ENCODE measurements at regions not wholly inside any gene's neighbourhood (a gene's known extent, or its start where the extent isn't known, plus 50 kb on each side); places are given as distances from the start of the nearest gene placed in this dataset.
A peak's percentile ranks its signal among the peaks of the same experiment; 100 is the strongest.

DNA sequence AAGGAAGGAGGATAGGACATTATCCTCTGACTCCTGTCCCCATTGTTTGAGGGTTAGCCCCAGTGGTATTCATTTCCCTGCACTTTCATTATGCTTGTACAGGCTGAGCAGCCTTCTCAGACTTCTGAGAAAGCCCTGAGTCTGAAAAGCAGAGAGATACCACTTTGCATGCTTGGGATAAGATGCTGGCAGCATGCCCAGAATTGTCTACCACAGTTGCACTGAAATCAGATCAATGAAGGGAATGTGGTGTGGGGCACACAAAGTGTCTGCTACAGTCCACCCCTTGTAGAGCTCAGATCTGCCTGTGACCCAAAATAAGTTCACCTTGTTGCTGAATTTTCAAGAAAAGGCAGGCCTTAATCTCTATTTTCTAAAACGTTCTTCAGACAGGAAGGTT lies 160.6 kb downstream of the CCT6B start:
- Histone ChIP-seq H3K4me3 (no peak overlapping the region), H3K27me3 (peaks cover 0 to 3% (median 0%) of the 10 kb centered on the region in 9 donors), H3K4me1 (no peaks in the 10 kb centered on the region), H3K27ac (no peak overlapping the region), H3K9me3 (peaks cover 0 to 17% (median 3%) of the 10 kb centered on the region in 12 donors), H3K36me3 (no peaks in the 10 kb centered on the region)
- intact Hi-C loops (cut with DNase I) = no loop called here
- TF ChIP-seq, protein P1, sequence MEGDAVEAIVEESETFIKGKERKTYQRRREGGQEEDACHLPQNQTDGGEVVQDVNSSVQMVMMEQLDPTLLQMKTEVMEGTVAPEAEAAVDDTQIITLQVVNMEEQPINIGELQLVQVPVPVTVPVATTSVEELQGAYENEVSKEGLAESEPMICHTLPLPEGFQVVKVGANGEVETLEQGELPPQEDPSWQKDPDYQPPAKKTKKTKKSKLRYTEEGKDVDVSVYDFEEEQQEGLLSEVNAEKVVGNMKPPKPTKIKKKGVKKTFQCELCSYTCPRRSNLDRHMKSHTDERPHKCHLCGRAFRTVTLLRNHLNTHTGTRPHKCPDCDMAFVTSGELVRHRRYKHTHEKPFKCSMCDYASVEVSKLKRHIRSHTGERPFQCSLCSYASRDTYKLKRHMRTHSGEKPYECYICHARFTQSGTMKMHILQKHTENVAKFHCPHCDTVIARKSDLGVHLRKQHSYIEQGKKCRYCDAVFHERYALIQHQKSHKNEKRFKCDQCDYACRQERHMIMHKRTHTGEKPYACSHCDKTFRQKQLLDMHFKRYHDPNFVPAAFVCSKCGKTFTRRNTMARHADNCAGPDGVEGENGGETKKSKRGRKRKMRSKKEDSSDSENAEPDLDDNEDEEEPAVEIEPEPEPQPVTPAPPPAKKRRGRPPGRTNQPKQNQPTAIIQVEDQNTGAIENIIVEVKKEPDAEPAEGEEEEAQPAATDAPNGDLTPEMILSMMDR (IDR thresholded peaks at IDR 0.05) = no peak
- TF ChIP-seq POLR2A (IDR thresholded peaks at IDR 0.05) = no peak
- WGBS, 4 donors = 45 to 67% (median 52%) methylated on average over 1 of the region's 1 CpG
- ATAC-seq = no peak
- DNase-seq = no peak

DNA sequence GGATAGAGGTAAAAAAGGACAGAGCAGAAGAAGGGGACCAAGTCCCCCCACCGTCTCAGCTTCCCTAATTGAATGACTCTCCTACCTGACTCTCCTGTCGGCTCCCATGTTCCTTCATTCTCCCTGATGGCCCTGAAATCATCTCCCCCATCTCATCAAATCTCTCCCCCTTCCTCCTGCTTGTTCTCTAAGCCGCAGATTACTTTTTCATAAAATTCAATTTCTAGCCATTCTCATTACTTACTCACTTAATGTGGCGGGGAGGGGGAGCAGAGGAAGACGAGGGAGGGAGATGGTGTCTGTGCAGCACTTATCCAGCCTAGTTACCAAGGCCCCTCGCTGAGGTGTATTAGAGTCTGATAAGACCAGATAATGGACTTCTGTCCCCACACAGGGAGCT lies 161.5 kb downstream of the CCT6B start:
- Histone ChIP-seq H3K4me1 (no peaks in the 10 kb centered on the region), H3K9me3 (peaks cover 0 to 17% (median 3%) of the 10 kb centered on the region in 12 donors), H3K27ac (no peak overlapping the region), H3K36me3 (no peaks in the 10 kb centered on the region), H3K27me3 (peaks cover 0 to 3% (median 0%) of the 10 kb centered on the region in 9 donors), H3K4me3 (no peak overlapping the region)
- TF ChIP-seq, protein P1 (IDR thresholded peaks at IDR 0.05) = no peak
- no peak for TF ChIP-seq POLR2A (IDR thresholded peaks at IDR 0.05)
- WGBS, 4 donors = 47 to 52% (median 50%) methylated on average over 6 of the region's 6 CpGs
- intact Hi-C loops (cut with DNase I) = no loop called here
- ATAC-seq = no peak
- DNase-seq = no peak

DNA sequence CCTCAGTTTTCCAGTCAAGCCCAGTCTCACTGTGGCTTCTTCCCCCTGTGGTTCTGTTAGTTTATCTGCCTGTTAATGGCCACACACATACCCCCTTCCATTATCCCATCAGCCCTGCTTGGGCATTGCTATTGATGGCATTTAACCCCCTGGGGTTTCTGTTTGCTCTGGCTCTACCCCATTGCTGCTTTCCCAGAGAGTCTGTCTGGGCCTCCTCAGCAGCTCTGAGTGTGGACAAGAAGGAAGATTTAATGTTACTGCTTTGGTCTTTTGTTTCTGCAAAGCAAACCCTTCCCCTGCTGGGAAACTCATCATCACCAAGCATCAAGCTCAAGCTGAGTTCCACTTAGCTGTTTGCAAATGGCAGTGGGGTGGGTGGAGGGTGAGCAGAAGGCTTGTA lies 162.7 kb downstream of the CCT6B start:
- Histone ChIP-seq H3K27ac (no peak overlapping the region), H3K36me3 (no peaks in the 10 kb centered on the region), H3K4me3 (no peak overlapping the region), H3K4me1 (no peaks in the 10 kb centered on the region), H3K9me3 (peaks cover 0 to 17% (median 3%) of the 10 kb centered on the region in 12 donors), H3K27me3 (peaks cover 0 to 3% (median 0%) of the 10 kb centered on the region in 9 donors)
- intact Hi-C loops (cut with DNase I) = no loop called here
- TF ChIP-seq, protein P1 (IDR thresholded peaks at IDR 0.05) = no peak
- TF ChIP-seq POLR2A (IDR thresholded peaks at IDR 0.05) = no peak
- ATAC-seq = no peak
- no peak for DNase-seq

DNA sequence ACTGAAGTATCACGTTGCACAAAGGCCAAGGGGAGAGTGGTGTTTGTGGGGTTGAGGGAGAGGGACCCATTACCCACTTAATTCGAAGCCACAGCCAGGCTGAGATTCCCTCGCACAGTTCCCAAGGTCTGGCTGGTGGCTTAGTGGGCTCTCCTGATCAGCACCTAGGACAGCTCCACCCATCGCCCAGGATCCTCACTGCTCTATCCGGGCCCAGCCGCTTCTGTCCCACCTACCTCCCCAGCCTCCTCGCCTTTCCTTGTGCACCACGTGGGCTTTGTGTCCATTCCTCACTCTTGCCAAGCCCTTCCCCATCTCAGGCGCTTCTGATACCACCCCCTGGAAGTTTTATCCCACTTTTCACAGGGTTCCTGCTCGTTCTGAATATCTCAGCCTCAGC lies 163.5 kb downstream of the CCT6B start:
- H3K27me3 ChIP-seq = peaks cover 0 to 6% (median 0%) of the 10 kb centered on the region in 9 donors
- H3K36me3 ChIP-seq = no peaks in the 10 kb centered on the region
- no peak overlapping the region for H3K27ac ChIP-seq
- 4 to 10% (median 7%) methylated on average over 10 of the region's 10 CpGs for WGBS, 4 donors
- peak in 2 of 5 donors; percentile 22 to 38 for DNase-seq
- H3K9me3 ChIP-seq = peaks cover 0 to 17% (median 3%) of the 10 kb centered on the region in 12 donors
- ATAC-seq = peak in 3 of 4 donors; percentile 63 to 66 (median 65)
- intact Hi-C loops (cut with DNase I) = no loop called here
- H3K4me1 ChIP-seq = no peaks in the 10 kb centered on the region
- H3K4me3 ChIP-seq = no peak overlapping the region
- TF ChIP-seq, protein P1 (IDR thresholded peaks at IDR 0.05) = no peak
- TF ChIP-seq POLR2A (IDR thresholded peaks at IDR 0.05) = no peak
